ENCODE measurements at regions not wholly inside any gene's neighbourhood (a gene's known extent, or its start where the extent isn't known, plus 50 kb on each side); places are given as distances from the start of the nearest gene placed in this dataset.

DNA sequence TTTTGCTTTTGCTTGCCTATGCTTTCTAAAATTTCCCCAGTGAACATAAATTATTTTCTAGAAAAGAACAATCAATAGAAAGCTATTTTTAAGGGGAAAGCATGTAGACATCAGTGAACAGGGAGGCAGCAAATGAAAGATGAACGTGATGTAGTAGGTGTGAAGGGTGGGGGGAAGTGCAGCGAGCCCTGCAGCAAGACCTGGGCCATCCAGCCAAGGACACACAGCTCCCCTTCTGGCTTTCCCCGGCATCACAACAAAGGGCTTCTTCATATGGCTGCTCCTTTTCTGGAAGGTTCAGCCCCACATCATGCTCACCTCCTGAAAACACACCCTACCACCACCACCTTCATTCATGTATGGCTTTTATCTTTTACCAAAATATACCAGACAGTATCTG lies 109.2 kb upstream of the ETS2 start:
- Histone ChIP-seq H3K9me3 (ENCODE audit: low read depth) (no peaks in the 10 kb centered on the region), H3K4me3 (no peak overlapping the region), H3K9ac (no peak overlapping the region), H3K9me2 (ENCODE audit: insufficient read depth) (no peaks in the 10 kb centered on the region), H2AFZ (no peak overlapping the region), H3K27ac (no peak overlapping the region), H3K27me3 (replicated peaks; ENCODE audit: insufficient read depth) (peaks cover 37% of the 10 kb centered on the region), H3K79me2 (ENCODE audit: insufficient read depth) (no peaks in the 10 kb centered on the region), H4K20me1 (ENCODE audit: insufficient read depth) (no peaks in the 10 kb centered on the region), H3K4me1 (ENCODE audit: insufficient read depth) (no peaks in the 10 kb centered on the region), H3K36me3 (ENCODE audit: low read depth) (no peaks in the 10 kb centered on the region), H3K4me2 (ENCODE audit: unreplicated experiment) (no peak overlapping the region), H3F3A (ENCODE audit: insufficient read depth) (no peaks in the 10 kb centered on the region)
- no peak for DNase-seq
- WGBS, 2 experiments (ENCODE audit: low coverage in 1 of 2, low lambda C conversion rate in 2 of 2, missing lambda C conversion rate in 2 of 2) = 68 to 81% methylated on average over 3 of the region's 3 CpGs
- TF ChIP-seq EZH2phosphoT487 (IDR thresholded peaks at IDR 0.05; ENCODE audit: insufficient read depth, low read depth) = no peak
- no peak for TF ChIP-seq EZH2 (IDR thresholded peaks at IDR 0.05; ENCODE audit: insufficient read depth, poor library complexity, severe bottlenecking)
- in situ Hi-C loops (cut with MboI) = no loop called here

DNA sequence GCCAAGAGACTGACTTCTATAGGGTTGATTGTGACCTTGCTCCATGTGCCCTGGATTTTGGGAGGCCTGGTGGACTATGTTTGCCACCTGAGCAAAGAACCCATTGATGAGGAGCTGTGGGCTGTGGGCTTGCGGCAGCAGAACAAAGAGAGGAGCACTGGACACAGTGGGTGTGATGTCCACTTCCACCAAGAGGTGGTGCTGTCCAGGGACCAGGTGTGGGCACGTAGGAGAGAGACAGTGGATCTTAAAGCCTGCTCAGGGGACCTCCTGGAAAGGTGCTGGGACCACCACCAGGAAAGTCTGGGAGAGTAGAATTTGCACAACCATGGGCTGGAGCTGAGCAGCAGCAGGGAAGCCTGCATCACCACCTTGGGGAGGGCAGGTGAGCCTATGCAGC lies 106.7 kb upstream of the ETS2 start:
- no peaks in the 10 kb centered on the region for H3K9me3 ChIP-seq (ENCODE audit: low read depth)
- H3K36me3 ChIP-seq (ENCODE audit: low read depth) = no peaks in the 10 kb centered on the region
- H4K20me1 ChIP-seq (ENCODE audit: insufficient read depth) = no peaks in the 10 kb centered on the region
- H3K9ac ChIP-seq = no peak overlapping the region
- H3K27ac ChIP-seq = no peak overlapping the region
- peaks cover 42% of the 10 kb centered on the region for H3K27me3 ChIP-seq (replicated peaks; ENCODE audit: insufficient read depth)
- no peak overlapping the region for H2AFZ ChIP-seq
- H3K79me2 ChIP-seq (ENCODE audit: insufficient read depth) = no peaks in the 10 kb centered on the region
- H3K4me1 ChIP-seq (ENCODE audit: insufficient read depth) = no peaks in the 10 kb centered on the region
- WGBS, 2 experiments (ENCODE audit: low coverage in 1 of 2, low lambda C conversion rate in 2 of 2, missing lambda C conversion rate in 2 of 2) = 61 to 80% methylated on average over 2 of the region's 2 CpGs
- H3F3A ChIP-seq (ENCODE audit: insufficient read depth) = no peaks in the 10 kb centered on the region
- H3K4me2 ChIP-seq (ENCODE audit: unreplicated experiment) = no peak overlapping the region
- no peaks in the 10 kb centered on the region for H3K9me2 ChIP-seq (ENCODE audit: insufficient read depth)
- no peak overlapping the region for H3K4me3 ChIP-seq
- in situ Hi-C loops (cut with MboI) = no loop called here
- DNase-seq = peak; percentile 11
- no peak for TF ChIP-seq EZH2 (IDR thresholded peaks at IDR 0.05; ENCODE audit: insufficient read depth, poor library complexity, severe bottlenecking)
- no peak for TF ChIP-seq EZH2phosphoT487 (IDR thresholded peaks at IDR 0.05; ENCODE audit: insufficient read depth, low read depth)

DNA sequence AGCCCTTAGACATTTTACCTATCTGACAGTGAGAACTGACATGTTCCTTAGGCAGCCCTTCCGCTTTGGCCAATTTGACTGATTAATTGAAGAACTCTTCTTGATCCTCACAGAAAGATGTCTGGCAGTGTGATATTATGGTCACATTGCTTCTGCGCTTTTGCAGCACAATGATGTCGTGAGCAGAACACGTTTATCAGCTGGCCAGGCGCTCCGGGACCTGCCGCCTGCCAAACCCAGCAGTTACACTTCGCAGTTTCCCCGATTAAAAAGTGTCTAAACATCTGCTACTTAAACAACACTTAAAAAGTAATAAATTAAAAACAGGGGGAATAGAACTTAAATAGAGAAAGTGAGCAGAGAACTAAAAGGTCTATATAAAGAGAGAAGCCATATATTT lies 103.5 kb upstream of the ETS2 start:
- DNase-seq = no peak
- no peaks in the 10 kb centered on the region for H4K20me1 ChIP-seq (ENCODE audit: insufficient read depth)
- in situ Hi-C loops (cut with MboI) = no loop called here
- H3K4me2 ChIP-seq (ENCODE audit: unreplicated experiment) = no peak overlapping the region
- 70 to 71% methylated on average over 9 of the region's 9 CpGs for WGBS, 2 experiments (ENCODE audit: low coverage in 1 of 2, low lambda C conversion rate in 2 of 2, missing lambda C conversion rate in 2 of 2)
- H3K4me3 ChIP-seq = no peak overlapping the region
- no peaks in the 10 kb centered on the region for H3K79me2 ChIP-seq (ENCODE audit: insufficient read depth)
- no peak overlapping the region for H3K9ac ChIP-seq
- no peaks in the 10 kb centered on the region for H3K36me3 ChIP-seq (ENCODE audit: low read depth)
- H3K27ac ChIP-seq = no peak overlapping the region
- H3K27me3 ChIP-seq (replicated peaks; ENCODE audit: insufficient read depth) = peaks cover 48% of the 10 kb centered on the region
- H3K4me1 ChIP-seq (ENCODE audit: insufficient read depth) = no peaks in the 10 kb centered on the region
- H3K9me3 ChIP-seq (ENCODE audit: low read depth) = no peaks in the 10 kb centered on the region
- no peaks in the 10 kb centered on the region for H3F3A ChIP-seq (ENCODE audit: insufficient read depth)
- no peaks in the 10 kb centered on the region for H3K9me2 ChIP-seq (ENCODE audit: insufficient read depth)
- TF ChIP-seq EZH2phosphoT487 (IDR thresholded peaks at IDR 0.05; ENCODE audit: insufficient read depth, low read depth) = no peak
- TF ChIP-seq EZH2 (IDR thresholded peaks at IDR 0.05; ENCODE audit: insufficient read depth, poor library complexity, severe bottlenecking) = no peak
- H2AFZ ChIP-seq = no peak overlapping the region

DNA sequence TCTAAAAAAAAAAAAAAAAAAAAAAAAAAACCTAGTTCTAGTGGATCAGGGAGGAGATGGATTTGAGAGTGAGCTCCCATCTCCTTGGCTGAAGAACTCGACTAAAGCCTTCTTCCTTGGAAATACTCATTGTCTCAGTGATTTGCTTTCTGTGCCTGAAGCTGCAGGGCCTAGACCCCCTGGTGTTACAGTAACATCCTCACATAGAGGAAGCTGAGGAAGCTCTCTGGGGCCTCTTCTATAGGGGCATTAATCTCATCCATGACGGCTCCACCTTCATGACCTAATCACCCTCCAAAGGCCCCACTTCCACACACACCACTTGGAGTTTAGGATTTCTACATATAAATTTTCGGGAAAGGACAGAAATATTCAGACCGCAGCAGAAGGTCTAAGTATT lies 95.9 kb upstream of the ETS2 start:
- Histone ChIP-seq H3K4me3 (no peak overlapping the region), H3K36me3 (ENCODE audit: low read depth) (no peaks in the 10 kb centered on the region), H3F3A (ENCODE audit: insufficient read depth) (no peaks in the 10 kb centered on the region), H3K79me2 (ENCODE audit: insufficient read depth) (no peaks in the 10 kb centered on the region), H3K4me1 (ENCODE audit: insufficient read depth) (no peaks in the 10 kb centered on the region), H3K9ac (no peak overlapping the region), H3K9me2 (ENCODE audit: insufficient read depth) (no peaks in the 10 kb centered on the region), H3K27ac (no peak overlapping the region), H3K27me3 (replicated peaks; ENCODE audit: insufficient read depth) (peaks cover 21% of the 10 kb centered on the region; the same call in 1 of the 2 replicates), H3K4me2 (ENCODE audit: unreplicated experiment) (no peak overlapping the region), H4K20me1 (ENCODE audit: insufficient read depth) (no peaks in the 10 kb centered on the region), H2AFZ (no peak overlapping the region), H3K9me3 (ENCODE audit: low read depth) (no peaks in the 10 kb centered on the region)
- TF ChIP-seq EZH2 (IDR thresholded peaks at IDR 0.05; ENCODE audit: insufficient read depth, poor library complexity, severe bottlenecking) (no peak), EZH2phosphoT487 (IDR thresholded peaks at IDR 0.05; ENCODE audit: insufficient read depth, low read depth) (no peak)
- WGBS, 2 experiments (ENCODE audit: low coverage in 1 of 2, low lambda C conversion rate in 2 of 2, missing lambda C conversion rate in 2 of 2) = 76% methylated on average over 4 of the region's 4 CpGs
- DNase-seq = no peak
- in situ Hi-C loops (cut with MboI) = loop anchor here (10.0 kb wide), 1 partner anchor 205 kb away; no protein-coding TSS in a partner anchor

DNA sequence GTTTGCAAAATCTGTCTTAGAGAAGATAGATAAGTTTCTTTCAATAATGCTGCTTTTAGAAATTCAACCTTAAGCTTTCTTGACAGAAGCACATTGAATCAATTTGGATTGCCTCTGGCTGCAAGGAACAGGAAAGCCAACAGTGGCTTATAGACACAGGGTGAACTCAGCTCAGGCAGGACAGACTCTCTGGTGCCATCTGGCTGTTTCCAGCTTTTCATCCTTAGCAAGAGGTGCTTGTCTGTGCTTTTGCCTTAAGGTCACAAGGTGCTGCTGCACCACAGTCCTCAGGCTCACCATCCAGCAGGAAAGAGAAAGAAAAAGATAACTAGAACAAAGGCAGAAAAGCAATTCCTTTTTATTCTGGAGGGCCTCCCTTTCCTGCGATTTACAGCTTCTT lies 93.7 kb upstream of the ETS2 start:
- Histone ChIP-seq H3K4me3 (no peak overlapping the region), H3K27ac (no peak overlapping the region), H3K9me2 (ENCODE audit: insufficient read depth) (no peaks in the 10 kb centered on the region), H4K20me1 (ENCODE audit: insufficient read depth) (no peaks in the 10 kb centered on the region), H2AFZ (no peak overlapping the region), H3K27me3 (replicated peaks; ENCODE audit: insufficient read depth) (0 out of 2 replicates have a peak, but pooled peaks cover 12% of the 10 kb centered on the region), H3K9ac (no peak overlapping the region), H3K9me3 (ENCODE audit: low read depth) (no peaks in the 10 kb centered on the region), H3K36me3 (ENCODE audit: low read depth) (no peaks in the 10 kb centered on the region), H3K79me2 (ENCODE audit: insufficient read depth) (no peaks in the 10 kb centered on the region), H3F3A (ENCODE audit: insufficient read depth) (no peaks in the 10 kb centered on the region), H3K4me2 (ENCODE audit: unreplicated experiment) (no peak overlapping the region), H3K4me1 (ENCODE audit: insufficient read depth) (no peaks in the 10 kb centered on the region)
- TF ChIP-seq EZH2phosphoT487 (IDR thresholded peaks at IDR 0.05; ENCODE audit: insufficient read depth, low read depth) = no peak
- no peak for TF ChIP-seq EZH2 (IDR thresholded peaks at IDR 0.05; ENCODE audit: insufficient read depth, poor library complexity, severe bottlenecking)
- DNase-seq = peak; percentile 63
- 88 to 94% methylated on average over 1 of the region's 1 CpG for WGBS, 2 experiments (ENCODE audit: low coverage in 1 of 2, low lambda C conversion rate in 2 of 2, missing lambda C conversion rate in 2 of 2)
- in situ Hi-C loops (cut with MboI) = loop anchor here (10.0 kb wide), 1 partner anchor 207 kb away; no protein-coding TSS in a partner anchor

Measured in GM23248 (cell line).